GM19351 (cell line): ENCODE measurements at regions not wholly inside any gene's neighbourhood (a gene's known extent, or its start where the extent isn't known, plus 50 kb on each side); places are given as distances from the start of the nearest gene placed in this dataset.

Source experiments
- ATAC-seq: cut with Tn5 transposase; IDR thresholded peaks from one replicate; pipeline ENCODE4 v1.9.1; 2021; ENCODE audit warnings: mild to moderate bottlenecking, moderate library complexity; ENCODE audit not compliant: unreplicated experiment

GRCh38 chr4:136458326-136458725, 1074.0 kb downstream of the PCDH18 start:
- ATAC-seq: no peak

- no peak for ATAC-seq
Observed at GRCh38 chr4:136457577-136457976, 1074.7 kb downstream of the PCDH18 start.

GRCh38 chr4:136457004-136457403, 1075.3 kb downstream of the PCDH18 start:
- ATAC-seq: no peak

- ATAC-seq: no peak
Observed at GRCh38 chr4:136443006-136443405, 1089.3 kb downstream of the PCDH18 start.

- no peak for ATAC-seq
Observed at GRCh38 chr4:136442447-136442846, 1089.8 kb downstream of the PCDH18 start.

- no peak for ATAC-seq
Observed at GRCh38 chr4:136441629-136442282, 1090.5 kb downstream of the PCDH18 start.

- ATAC-seq: no peak
Observed at GRCh38 chr4:136438645-136439044, 1093.6 kb downstream of the PCDH18 start.

DNA sequence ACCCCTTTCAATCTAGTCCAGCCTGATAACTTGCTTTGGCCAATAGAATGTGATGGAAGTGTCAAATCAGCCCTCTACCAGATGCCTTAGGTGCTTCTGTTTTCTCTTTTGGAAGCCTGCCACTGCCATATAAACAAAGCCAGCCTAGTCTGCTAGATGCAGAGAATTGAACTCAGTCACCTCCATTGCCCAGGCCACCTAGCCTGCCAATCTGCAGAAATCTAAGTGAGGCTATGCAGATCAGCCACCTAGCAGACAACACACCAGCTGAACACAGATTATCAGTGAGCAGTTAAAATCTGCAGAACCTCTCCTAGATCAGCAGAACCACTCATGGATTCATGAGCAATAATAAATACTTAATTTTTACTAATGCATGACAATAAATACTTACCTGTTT, 1108.2 kb downstream of the PCDH18 start:
- ATAC-seq: no peak

DNA sequence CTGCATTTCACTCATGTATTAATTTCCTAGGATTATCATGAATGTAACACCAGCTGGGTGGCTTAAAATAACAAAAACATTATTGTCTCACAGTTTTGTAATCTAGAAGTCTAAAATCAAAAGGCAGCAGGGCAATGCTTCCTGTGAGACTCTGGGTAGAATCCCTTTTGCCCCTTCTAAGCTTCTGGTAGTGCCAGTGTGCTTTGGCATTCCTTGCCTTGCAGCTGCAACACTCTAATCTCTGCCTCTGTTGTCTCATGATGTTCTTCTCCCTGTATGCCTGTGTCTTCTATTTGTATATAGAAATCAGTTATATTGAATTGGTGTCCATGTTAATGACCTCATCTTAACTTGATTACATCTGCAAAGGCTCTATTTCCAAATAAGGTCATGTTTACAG, 1117.3 kb downstream of the PCDH18 start:
- no peak for ATAC-seq

- ATAC-seq: no peak
Observed at GRCh38 chr4:136412708-136413107, 1119.6 kb downstream of the PCDH18 start.

GRCh38 chr4:136400829-136401228, 1131.5 kb downstream of the PCDH18 start:
- ATAC-seq: no peak

GRCh38 chr4:136395212-136395722, 1137.0 kb downstream of the PCDH18 start:
- no peak for ATAC-seq

GRCh38 chr4:136392576-136392975, 1139.7 kb downstream of the PCDH18 start:
- ATAC-seq: no peak

DNA sequence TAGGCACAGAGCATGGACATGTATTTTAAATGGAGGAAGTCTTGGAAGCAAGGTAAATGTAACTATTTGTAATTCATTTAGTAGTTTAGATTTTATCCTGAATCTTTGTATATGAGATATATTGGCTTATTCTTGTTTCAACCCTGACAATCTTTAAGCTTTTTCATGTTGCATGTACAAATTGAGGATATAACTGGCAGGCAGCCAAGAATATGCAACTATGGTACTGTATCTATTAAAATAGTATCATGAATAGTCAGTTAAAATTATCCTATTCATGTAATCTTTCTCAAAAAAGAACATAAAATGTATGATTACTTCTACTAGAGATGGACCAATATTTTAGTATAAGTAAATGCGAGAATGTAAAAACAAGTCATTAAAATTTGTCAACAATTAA, 1141.5 kb downstream of the PCDH18 start:
- no peak for ATAC-seq

DNA sequence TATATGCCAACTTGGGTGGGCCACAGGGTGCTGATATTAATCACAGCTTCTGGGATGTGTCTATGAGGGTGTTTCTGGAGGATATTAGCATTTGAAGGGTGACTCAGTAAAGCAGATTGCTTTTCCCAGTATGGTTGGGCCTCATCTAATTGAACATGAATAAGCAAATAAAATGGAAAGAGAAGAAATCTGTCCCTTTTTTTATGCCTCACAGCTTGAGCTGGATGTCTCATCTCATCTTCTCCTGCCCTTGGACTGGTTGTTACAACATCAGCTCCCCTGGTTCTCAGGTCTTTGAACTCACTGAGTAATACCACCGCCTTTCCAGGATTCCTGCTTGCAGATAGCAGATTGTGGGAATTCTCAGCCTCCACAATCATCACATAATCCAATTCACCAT, 1149.2 kb downstream of the PCDH18 start:
- no peak for ATAC-seq

DNA sequence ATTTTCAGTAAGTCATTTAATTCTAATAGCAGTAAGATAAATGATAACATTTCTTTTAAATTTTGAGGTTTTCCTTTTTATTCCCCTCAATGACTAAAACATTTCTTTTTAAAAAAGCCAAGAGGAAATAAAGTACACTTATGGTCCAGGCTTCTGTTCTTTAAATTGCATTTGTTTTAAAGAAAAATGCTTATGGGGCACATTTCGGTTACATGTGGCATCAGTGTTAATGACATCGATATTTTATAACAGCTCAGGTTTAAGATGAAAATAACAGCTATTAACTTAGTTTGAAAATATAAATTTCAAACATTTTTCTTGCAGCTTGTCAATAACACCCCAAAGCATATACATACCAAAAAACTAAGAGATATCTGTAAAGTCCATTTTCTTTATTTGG, 1161.1 kb downstream of the PCDH18 start:
- no peak for ATAC-seq

DNA sequence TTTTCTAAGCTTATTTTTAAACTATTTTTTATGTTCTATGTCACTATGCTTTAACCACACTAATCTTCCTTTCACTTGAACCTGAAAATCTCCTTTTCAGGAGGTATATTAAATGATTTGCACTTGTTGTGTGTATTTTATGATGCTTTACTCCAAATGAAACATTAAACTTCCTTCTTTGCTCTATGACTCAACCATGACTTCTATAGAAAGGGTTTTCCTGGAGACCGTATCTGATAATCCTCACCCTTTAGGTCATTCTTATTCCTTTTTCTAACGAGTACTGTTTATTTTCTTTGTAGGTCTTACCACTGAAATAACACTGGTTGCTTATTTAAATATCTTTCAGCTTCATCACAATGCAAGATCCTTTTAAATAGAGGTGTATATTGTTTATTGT, 1163.2 kb downstream of the PCDH18 start:
- ATAC-seq: no peak

DNA sequence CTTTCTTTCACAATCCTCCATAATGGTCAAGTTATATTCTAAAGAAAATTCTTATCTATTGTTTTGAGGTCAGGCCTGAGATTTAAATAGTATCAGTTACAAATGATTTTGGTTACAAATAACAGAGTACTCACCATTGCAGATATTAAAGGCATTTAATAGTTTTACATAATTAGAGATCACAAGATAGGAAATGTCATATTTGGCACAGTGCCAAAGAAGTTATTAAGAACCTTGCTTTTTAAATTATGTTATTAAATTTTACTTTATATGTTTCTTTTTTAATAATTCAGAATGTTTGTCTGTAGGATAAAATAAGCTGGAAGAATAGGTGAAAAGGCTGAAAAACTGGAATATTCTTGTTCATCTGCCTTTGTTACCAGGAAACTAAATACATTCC, 1174.7 kb downstream of the PCDH18 start:
- no peak for ATAC-seq

- no peak for ATAC-seq
Observed at GRCh38 chr4:136355970-136356369, 1176.3 kb downstream of the PCDH18 start.

GRCh38 chr4:136343340-136343739, 1189.0 kb downstream of the PCDH18 start:
- ATAC-seq: no peak

DNA sequence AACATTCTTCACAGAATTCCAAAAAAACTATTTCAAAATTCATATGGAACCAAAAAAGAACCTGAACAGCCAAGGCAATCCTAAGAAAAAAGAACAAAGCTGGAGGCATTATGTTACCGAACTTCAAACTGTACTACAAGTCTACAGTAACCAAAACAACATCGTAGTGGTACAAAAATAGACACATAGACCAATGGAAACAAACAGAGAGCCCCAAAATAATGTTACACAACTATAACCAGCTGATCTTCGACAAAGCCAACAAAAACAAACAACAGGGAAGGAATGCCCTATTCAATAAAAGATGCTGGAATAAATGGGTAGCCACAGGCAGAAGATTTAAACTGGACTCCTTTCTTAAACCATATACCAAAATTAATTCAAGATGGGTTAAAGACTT, 1189.6 kb downstream of the PCDH18 start:
- ATAC-seq: no peak

- ATAC-seq: no peak
Observed at GRCh38 chr4:136337216-136337615, 1195.1 kb downstream of the PCDH18 start.

- ATAC-seq: no peak
Observed at GRCh38 chr4:136336479-136336878, 1195.8 kb downstream of the PCDH18 start.
